ENCODE measurements at regions not wholly inside any gene's neighbourhood (a gene's known extent, or its start where the extent isn't known, plus 50 kb on each side); places are given as distances from the start of the nearest gene placed in this dataset.

GRCh38 chr3:178086144-178086825 is 450.0 kb upstream of the KCNMB2 start:
- no peak for TF ChIP-seq CTCF (IDR thresholded peaks at IDR 0.05; ENCODE audit: insufficient read depth in 1 of 2, low read depth in 1 of 2, low read length in 1 of 2, severe bottlenecking in 1 of 2, unreplicated experiment in 1 of 2)
- POLR2A ChIA-PET = interaction anchor here (0.6 kb wide), 1 partner anchor 1811 kb away, joined by 3 read pairs; no protein-coding TSS in a partner anchor
- no peaks in the 10 kb centered on the region for H3K27me3 ChIP-seq (replicated peaks; ENCODE audit: control insufficient read depth, insufficient read depth, low read length)
- no peak for DNase-seq
- intact Hi-C loops (cut with micrococcal nuclease; ENCODE audit: unreplicated experiment) = loop anchor here (10.0 kb wide), 1 partner anchor 299 kb away; no protein-coding TSS in a partner anchor
- no peaks in the 10 kb centered on the region for H3K36me3 ChIP-seq (ENCODE audit: control insufficient read depth, insufficient read depth, low read length)
- no peaks in the 10 kb centered on the region for H3K9me3 Mint-ChIP-seq (ENCODE audit: unreplicated experiment)
- CTCF ChIA-PET = no interaction called here
- no peak overlapping the region for H3K4me3 ChIP-seq (ENCODE audit: low read depth, low read length)
- H3K9me3 ChIP-seq = no peaks in the 10 kb centered on the region
- no peak overlapping the region for H3K4me3 Mint-ChIP-seq (ENCODE audit: unreplicated experiment)
- no peak overlapping the region for H3K27ac Mint-ChIP-seq (ENCODE audit: unreplicated experiment)
- peaks cover 26% of the 10 kb centered on the region for H3K4me1 ChIP-seq
- H3K27me3 Mint-ChIP-seq (ENCODE audit: insufficient read depth, unreplicated experiment) = no peaks in the 10 kb centered on the region
- H3K36me3 Mint-ChIP-seq (ENCODE audit: insufficient read depth, unreplicated experiment) = no peaks in the 10 kb centered on the region
- H3K4me1 Mint-ChIP-seq (ENCODE audit: low read depth, unreplicated experiment) = peaks cover 18% of the 10 kb centered on the region
- BruUV-seq (replicated peaks) = no TSS peak

GRCh38 chr3:178087376-178087775 is 448.9 kb upstream of the KCNMB2 start:
- H3K4me3 Mint-ChIP-seq (ENCODE audit: unreplicated experiment) = no peak overlapping the region
- peaks cover 14% of the 10 kb centered on the region for H3K4me1 Mint-ChIP-seq (ENCODE audit: low read depth, unreplicated experiment)

GRCh38 chr3:178088963-178089362 is 447.3 kb upstream of the KCNMB2 start:
- Histone ChIP-seq H3K4me1 (peaks cover 20% of the 10 kb centered on the region), H3K4me3 (ENCODE audit: low read depth, low read length) (no peak overlapping the region), H3K36me3 (ENCODE audit: control insufficient read depth, insufficient read depth, low read length) (no peaks in the 10 kb centered on the region), H3K9me3 (0 out of 2 replicates have a peak, but pooled peaks cover 2% of the 10 kb centered on the region), H3K27me3 (replicated peaks; ENCODE audit: control insufficient read depth, insufficient read depth, low read length) (no peaks in the 10 kb centered on the region)
- TF ChIP-seq CTCF (IDR thresholded peaks at IDR 0.05; ENCODE audit: insufficient read depth in 1 of 2, low read depth in 1 of 2, low read length in 1 of 2, severe bottlenecking in 1 of 2, unreplicated experiment in 1 of 2) = no peak
- Mint-ChIP-seq H3K27me3 (ENCODE audit: insufficient read depth, unreplicated experiment) (no peaks in the 10 kb centered on the region), H3K4me3 (ENCODE audit: unreplicated experiment) (no peak overlapping the region), H3K4me1 (ENCODE audit: low read depth, unreplicated experiment) (peaks cover 11% of the 10 kb centered on the region), H3K36me3 (ENCODE audit: insufficient read depth, unreplicated experiment) (no peaks in the 10 kb centered on the region), H3K9me3 (ENCODE audit: unreplicated experiment) (peaks cover 21% of the 10 kb centered on the region), H3K27ac (ENCODE audit: unreplicated experiment) (no peak overlapping the region)
- CTCF ChIA-PET = no interaction called here
- no TSS peak for BruUV-seq (replicated peaks)
- no peak for DNase-seq
- POLR2A ChIA-PET = no interaction called here
- intact Hi-C loops (cut with micrococcal nuclease; ENCODE audit: unreplicated experiment) = loop anchor here (10.0 kb wide), 1 partner anchor 296 kb away; no protein-coding TSS in a partner anchor

More at GRCh38 chr3:178087376-178087775, 448.9 kb upstream of the KCNMB2 start:
- TF ChIP-seq CTCF (IDR thresholded peaks at IDR 0.05; ENCODE audit: insufficient read depth in 1 of 2, low read depth in 1 of 2, low read length in 1 of 2, severe bottlenecking in 1 of 2, unreplicated experiment in 1 of 2) = no peak
- POLR2A ChIA-PET = no interaction called here
- no TSS peak for BruUV-seq (replicated peaks)
- Histone ChIP-seq H3K36me3 (ENCODE audit: control insufficient read depth, insufficient read depth, low read length) (no peaks in the 10 kb centered on the region), H3K4me1 (peaks cover 24% of the 10 kb centered on the region), H3K4me3 (ENCODE audit: low read depth, low read length) (no peak overlapping the region), H3K27me3 (replicated peaks; ENCODE audit: control insufficient read depth, insufficient read depth, low read length) (no peaks in the 10 kb centered on the region), H3K9me3 (no peaks in the 10 kb centered on the region)
- H3K36me3 Mint-ChIP-seq (ENCODE audit: insufficient read depth, unreplicated experiment) = no peaks in the 10 kb centered on the region
- H3K27me3 Mint-ChIP-seq (ENCODE audit: insufficient read depth, unreplicated experiment) = no peaks in the 10 kb centered on the region
- H3K27ac Mint-ChIP-seq (ENCODE audit: unreplicated experiment) = no peak overlapping the region
- peaks cover 7% of the 10 kb centered on the region for H3K9me3 Mint-ChIP-seq (ENCODE audit: unreplicated experiment)
- intact Hi-C loops (cut with micrococcal nuclease; ENCODE audit: unreplicated experiment) = loop anchor here (10.0 kb wide), 1 partner anchor 297 kb away; no protein-coding TSS in a partner anchor
- CTCF ChIA-PET = no interaction called here
- DNase-seq = no peak

Measured in Caco-2 (cell line).